Endothelial cell of umbilical vein (primary cell): ENCODE measurements at regions not wholly inside any gene's neighbourhood (a gene's known extent, or its start where the extent isn't known, plus 50 kb on each side); places are given as distances from the start of the nearest gene placed in this dataset.

Experiments
- CTCF ChIP-seq, 2 donors: IDR thresholded peaks; 1 replicate in 1 of 2; 2 replicates in 1 of 2; pipeline ENCODE4 v1.5.1; 2011; ENCODE audit warnings: low read length in 2 of 2, mild to moderate bottlenecking in 2 of 2, moderate library complexity in 2 of 2, control low read depth in 1 of 2, inconsistent platforms in 1 of 2, low read depth in 1 of 2; ENCODE audit not compliant: insufficient read depth in 1 of 2; ENCODE audit errors: extremely low read depth in 1 of 2
- EZH2 ChIP-seq: IDR thresholded peaks from 2 replicates; pipeline ENCODE4 v1.6.1; 2012; ENCODE audit warnings: borderline replicate concordance, low read depth, mild to moderate bottlenecking, moderate library complexity, low read length, inconsistent platforms; ENCODE audit not compliant: severe bottlenecking
- FOS ChIP-seq: IDR thresholded peaks from 2 replicates; pipeline ENCODE4 v1.6.1; 2011; ENCODE audit warnings: mild to moderate bottlenecking, low read length, moderate library complexity, borderline replicate concordance; ENCODE audit not compliant: insufficient read depth
- GATA2 ChIP-seq: IDR thresholded peaks from 2 replicates; pipeline ENCODE4 v1.7.0; 2011; ENCODE audit warnings: low read depth, mild to moderate bottlenecking, moderate library complexity, mixed read lengths, low read length; ENCODE audit not compliant: insufficient read length, insufficient read depth
- JUN ChIP-seq: IDR thresholded peaks from 2 replicates; pipeline ENCODE4 v1.6.1; 2011; ENCODE audit warnings: borderline replicate concordance, low read depth; ENCODE audit not compliant: insufficient read length, insufficient read depth
- MAX ChIP-seq: IDR thresholded peaks from 2 replicates; pipeline ENCODE4 v1.6.1; 2011; ENCODE audit not compliant: insufficient read depth, insufficient read length
- MYC ChIP-seq: IDR thresholded peaks from one replicate; pipeline ENCODE4 v1.6.1; 2011; ENCODE audit warnings: mild to moderate bottlenecking, low read depth, low read length
- POLR2A ChIP-seq: IDR thresholded peaks from 2 replicates; pipeline ENCODE4 v1.6.1; 2012; ENCODE audit warnings: low read depth, mild to moderate bottlenecking, control low read depth, low read length
- POLR2AphosphoS5 ChIP-seq: IDR thresholded peaks from 2 replicates; pipeline ENCODE4 v1.6.1; 2012; ENCODE audit warnings: low read depth, mild to moderate bottlenecking, control low read depth, low read length, moderate library complexity; ENCODE audit not compliant: insufficient read depth

GRCh38 chr1:148362216-148362611 is 120.9 kb downstream of the PPIAL4G start:
- TF ChIP-seq POLR2AphosphoS5 (no peak), POLR2A (no peak), EZH2 (no peak), GATA2 (no peak), MYC (no peak), CTCF (IDR thresholded peaks at IDR 0.05; ENCODE audit: extremely low read depth in 1 of 2, insufficient read depth in 1 of 2, low read depth in 1 of 2, low read length in 2 of 2) (no peak), MAX (no peak), JUN (no peak), FOS (no peak)
